ENCODE measurements at regions not wholly inside any gene's neighbourhood (a gene's known extent, or its start where the extent isn't known, plus 50 kb on each side); places are given as distances from the start of the nearest gene placed in this dataset.

DNA sequence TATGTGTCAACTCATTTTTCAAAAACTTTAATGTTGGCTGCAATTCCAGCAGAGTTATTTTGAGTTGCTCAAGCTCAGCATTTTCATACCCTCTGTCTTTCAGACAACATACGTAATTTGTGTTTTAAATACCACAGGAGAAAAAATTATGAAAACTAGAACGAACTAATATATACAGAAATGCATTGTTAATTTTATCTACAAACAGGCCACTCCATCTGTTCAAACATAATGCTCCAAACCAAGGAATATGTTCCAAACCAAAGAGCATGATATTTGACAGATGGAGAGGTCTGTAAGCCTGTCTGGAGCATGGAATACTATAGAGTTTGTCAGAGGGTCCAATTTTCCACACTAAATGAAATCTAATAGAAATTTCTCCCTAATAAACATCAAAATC, 536.2 kb upstream of the FSIP2 start:
- intact Hi-C loops (cut with DNase I): no loop called here
- no peak overlapping the region for H3K4me3 ChIP-seq
- H3K4me1 ChIP-seq: no peaks in the 10 kb centered on the region
- no peaks in the 10 kb centered on the region for H3K36me3 ChIP-seq
- TF ChIP-seq, protein P1, sequence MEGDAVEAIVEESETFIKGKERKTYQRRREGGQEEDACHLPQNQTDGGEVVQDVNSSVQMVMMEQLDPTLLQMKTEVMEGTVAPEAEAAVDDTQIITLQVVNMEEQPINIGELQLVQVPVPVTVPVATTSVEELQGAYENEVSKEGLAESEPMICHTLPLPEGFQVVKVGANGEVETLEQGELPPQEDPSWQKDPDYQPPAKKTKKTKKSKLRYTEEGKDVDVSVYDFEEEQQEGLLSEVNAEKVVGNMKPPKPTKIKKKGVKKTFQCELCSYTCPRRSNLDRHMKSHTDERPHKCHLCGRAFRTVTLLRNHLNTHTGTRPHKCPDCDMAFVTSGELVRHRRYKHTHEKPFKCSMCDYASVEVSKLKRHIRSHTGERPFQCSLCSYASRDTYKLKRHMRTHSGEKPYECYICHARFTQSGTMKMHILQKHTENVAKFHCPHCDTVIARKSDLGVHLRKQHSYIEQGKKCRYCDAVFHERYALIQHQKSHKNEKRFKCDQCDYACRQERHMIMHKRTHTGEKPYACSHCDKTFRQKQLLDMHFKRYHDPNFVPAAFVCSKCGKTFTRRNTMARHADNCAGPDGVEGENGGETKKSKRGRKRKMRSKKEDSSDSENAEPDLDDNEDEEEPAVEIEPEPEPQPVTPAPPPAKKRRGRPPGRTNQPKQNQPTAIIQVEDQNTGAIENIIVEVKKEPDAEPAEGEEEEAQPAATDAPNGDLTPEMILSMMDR (IDR thresholded peaks at IDR 0.05): no peak
- no peak overlapping the region for H3K9ac ChIP-seq (ENCODE audit: low read depth in 2 of 2, low read length in 2 of 2)
- H3K9me3 ChIP-seq: no peaks in the 10 kb centered on the region
- H3K27me3 ChIP-seq: no peaks in the 10 kb centered on the region
- no peak overlapping the region for H3K27ac ChIP-seq
- no peak for DNase-seq

DNA sequence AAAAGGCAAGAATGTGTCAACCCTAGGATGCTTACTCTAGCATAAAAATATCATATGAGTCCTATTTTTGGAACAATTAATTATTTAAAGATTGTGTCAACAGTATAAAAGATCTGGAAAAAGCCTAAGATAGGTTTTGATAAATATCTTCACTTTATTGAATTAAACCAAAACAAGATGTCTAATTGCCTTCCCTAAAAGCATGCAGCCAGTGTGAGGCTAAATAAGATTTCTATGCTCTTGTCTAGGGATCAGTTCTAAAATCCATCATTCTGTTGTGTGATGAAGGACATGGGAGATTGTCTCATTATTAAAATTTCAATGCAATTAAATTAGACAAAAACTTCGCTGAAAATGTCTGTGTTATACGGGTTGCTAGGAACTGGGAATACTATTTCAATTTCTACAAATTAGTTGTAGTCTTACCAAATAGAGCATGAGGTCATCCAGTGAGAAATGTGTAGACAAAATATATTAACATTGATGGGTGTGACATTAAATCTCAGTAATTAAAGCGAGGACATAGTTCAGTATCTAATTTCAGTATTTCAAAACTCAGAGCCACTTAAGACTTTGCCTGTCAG, 535.6 kb upstream of the FSIP2 start:
- no peak for DNase-seq
- intact Hi-C loops (cut with DNase I): no loop called here
- Histone ChIP-seq H3K9me3 (no peaks in the 10 kb centered on the region), H3K27ac (no peak overlapping the region), H3K4me1 (no peaks in the 10 kb centered on the region), H3K4me3 (no peak overlapping the region), H3K36me3 (no peaks in the 10 kb centered on the region), H3K27me3 (no peaks in the 10 kb centered on the region), H3K9ac (ENCODE audit: low read depth in 2 of 2, low read length in 2 of 2) (no peak overlapping the region)
- TF ChIP-seq, protein P1 (IDR thresholded peaks at IDR 0.05): no peak

- Histone ChIP-seq H3K4me3 (no peak overlapping the region), H3K27me3 (no peaks in the 10 kb centered on the region), H3K9me3 (no peaks in the 10 kb centered on the region), H3K9ac (ENCODE audit: low read depth in 2 of 2, low read length in 2 of 2) (no peak overlapping the region), H3K27ac (no peak overlapping the region), H3K4me1 (no peaks in the 10 kb centered on the region), H3K36me3 (no peaks in the 10 kb centered on the region)
- DNase-seq: peak; percentile 25
- TF ChIP-seq, protein P1 (IDR thresholded peaks at IDR 0.05): no peak
- intact Hi-C loops (cut with DNase I): no loop called here
Observed at GRCh38 chr2:185208261-185208660, 530.3 kb upstream of the FSIP2 start.

GRCh38 chr2:185215497-185215896, 523.1 kb upstream of the FSIP2 start:
- intact Hi-C loops (cut with DNase I): no loop called here
- Histone ChIP-seq H3K9ac (ENCODE audit: low read depth in 2 of 2, low read length in 2 of 2) (no peak overlapping the region), H3K27ac (no peak overlapping the region), H3K36me3 (no peaks in the 10 kb centered on the region), H3K9me3 (no peaks in the 10 kb centered on the region), H3K27me3 (no peaks in the 10 kb centered on the region), H3K4me1 (no peaks in the 10 kb centered on the region), H3K4me3 (no peak overlapping the region)
- TF ChIP-seq, protein P1 (IDR thresholded peaks at IDR 0.05): no peak
- no peak for DNase-seq

DNA sequence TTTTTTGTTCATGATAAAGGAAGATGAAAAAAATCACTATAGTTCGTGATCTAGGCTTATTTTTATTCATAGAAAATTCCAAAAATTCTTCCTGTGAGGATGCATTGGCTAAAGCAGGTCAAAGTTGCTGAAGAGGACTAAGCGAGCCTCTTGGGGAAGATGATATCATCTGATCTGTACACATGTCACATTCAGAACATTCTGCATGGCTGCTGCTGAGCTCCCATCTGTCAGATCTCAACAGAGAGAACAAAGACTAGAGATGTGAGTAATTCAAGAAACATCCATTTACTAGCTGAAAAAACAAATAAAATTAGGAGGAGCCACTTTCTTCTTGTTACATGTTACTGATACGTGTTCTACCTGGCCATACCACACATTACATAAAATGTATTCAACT, 518.6 kb upstream of the FSIP2 start:
- TF ChIP-seq, protein P1 (IDR thresholded peaks at IDR 0.05): no peak
- Histone ChIP-seq H3K27ac (no peak overlapping the region), H3K9ac (ENCODE audit: low read depth in 2 of 2, low read length in 2 of 2) (no peak overlapping the region), H3K9me3 (no peaks in the 10 kb centered on the region), H3K36me3 (no peaks in the 10 kb centered on the region), H3K4me3 (no peak overlapping the region), H3K4me1 (no peaks in the 10 kb centered on the region), H3K27me3 (no peaks in the 10 kb centered on the region)
- DNase-seq: no peak
- intact Hi-C loops (cut with DNase I): no loop called here

Data from colonic mucosa (tissue), 4 donors.